MM.1S (cell line): ENCODE measurements at regions not wholly inside any gene's neighbourhood (a gene's known extent, or its start where the extent isn't known, plus 50 kb on each side); places are given as distances from the start of the nearest gene placed in this dataset.

ENCODE experiments used
- EZH2 ChIP-seq: fragments of 300-600 bp; sonication (generic); optimal IDR thresholded peaks from 2 replicates; pipeline ENCODE3; 2017; ENCODE audit warnings: low read depth, mild to moderate bottlenecking, antibody characterized with exemption, low read length, mixed read lengths
- TF ChIP-seq, protein P1 (sequence below): fragments of 300-600 bp; sonication (generic); IDR thresholded peaks from 2 replicates; pipeline ENCODE4 v1.5.1; 2016; ENCODE audit warnings: antibody characterized with exemption, low read length, mixed read lengths

DNA sequence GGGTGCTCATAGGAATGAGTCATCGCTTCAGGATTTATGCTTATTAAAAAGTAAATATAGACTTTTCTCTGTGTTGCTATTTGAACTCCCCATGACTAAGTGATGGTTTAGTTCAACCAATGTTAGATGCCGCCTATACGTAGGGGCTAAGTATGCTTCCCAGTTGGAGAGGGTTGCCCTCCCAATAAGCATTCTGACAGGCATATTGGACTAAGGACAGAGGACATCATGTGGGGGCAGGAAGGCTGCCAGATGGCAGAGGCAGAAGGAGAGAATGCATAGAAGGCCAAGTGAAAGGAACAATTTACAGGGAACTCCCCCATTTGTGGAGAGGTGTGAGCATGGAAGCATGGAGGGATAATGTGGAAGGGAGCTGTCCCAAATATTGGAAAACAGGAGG is 318.4 kb upstream of the OBI1 start:
- TF ChIP-seq, protein P1, sequence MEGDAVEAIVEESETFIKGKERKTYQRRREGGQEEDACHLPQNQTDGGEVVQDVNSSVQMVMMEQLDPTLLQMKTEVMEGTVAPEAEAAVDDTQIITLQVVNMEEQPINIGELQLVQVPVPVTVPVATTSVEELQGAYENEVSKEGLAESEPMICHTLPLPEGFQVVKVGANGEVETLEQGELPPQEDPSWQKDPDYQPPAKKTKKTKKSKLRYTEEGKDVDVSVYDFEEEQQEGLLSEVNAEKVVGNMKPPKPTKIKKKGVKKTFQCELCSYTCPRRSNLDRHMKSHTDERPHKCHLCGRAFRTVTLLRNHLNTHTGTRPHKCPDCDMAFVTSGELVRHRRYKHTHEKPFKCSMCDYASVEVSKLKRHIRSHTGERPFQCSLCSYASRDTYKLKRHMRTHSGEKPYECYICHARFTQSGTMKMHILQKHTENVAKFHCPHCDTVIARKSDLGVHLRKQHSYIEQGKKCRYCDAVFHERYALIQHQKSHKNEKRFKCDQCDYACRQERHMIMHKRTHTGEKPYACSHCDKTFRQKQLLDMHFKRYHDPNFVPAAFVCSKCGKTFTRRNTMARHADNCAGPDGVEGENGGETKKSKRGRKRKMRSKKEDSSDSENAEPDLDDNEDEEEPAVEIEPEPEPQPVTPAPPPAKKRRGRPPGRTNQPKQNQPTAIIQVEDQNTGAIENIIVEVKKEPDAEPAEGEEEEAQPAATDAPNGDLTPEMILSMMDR = no peak
- no peak for TF ChIP-seq EZH2
